ENCODE measurements at regions not wholly inside any gene's neighbourhood (a gene's known extent, or its start where the extent isn't known, plus 50 kb on each side); places are given as distances from the start of the nearest gene placed in this dataset.

DNA sequence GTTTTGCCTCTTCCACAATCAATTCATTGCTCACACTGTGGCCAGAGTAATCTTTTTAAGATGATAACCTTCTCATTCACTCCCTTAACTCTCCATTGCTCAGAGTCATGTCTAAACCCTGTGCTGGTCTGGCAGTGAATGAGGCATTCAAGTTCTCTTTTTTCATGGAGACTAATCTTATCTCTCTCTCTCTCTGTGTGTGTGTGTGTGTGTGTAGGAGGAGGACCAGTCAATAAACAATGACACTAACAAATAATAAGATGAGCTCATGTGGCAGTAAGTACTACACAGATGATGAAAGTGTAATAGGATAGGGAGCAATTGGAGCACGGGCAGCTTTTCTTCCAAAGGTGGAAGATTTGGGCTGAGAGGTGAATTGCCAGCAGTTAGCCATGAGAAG, 122.0 kb upstream of the B3GALT2 start:
- TF ChIP-seq SPI1 (IDR thresholded peaks at IDR 0.05; ENCODE audit: low read depth, low read length) (no peak), POLR2A (IDR thresholded peaks at IDR 0.05; ENCODE audit: low read depth, low read length) (no peak), TAF1 (IDR thresholded peaks at IDR 0.05; ENCODE audit: low read depth, low read length) (no peak), POLR2AphosphoS5 (IDR thresholded peaks at IDR 0.05; ENCODE audit: low read depth, low read length) (no peak), PAX5 (IDR thresholded peaks at IDR 0.05; ENCODE audit: insufficient read depth, low read length, severe bottlenecking) (no peak)
